ENCODE measurements at regions not wholly inside any gene's neighbourhood (a gene's known extent, or its start where the extent isn't known, plus 50 kb on each side); places are given as distances from the start of the nearest gene placed in this dataset.

GRCh38 chr6:156600678-156601077 lies 176.5 kb upstream of the ARID1B start:
- no peaks in the 10 kb centered on the region for H3K4me1 ChIP-seq (ENCODE audit: control insufficient read depth, insufficient read depth, low read length, unreplicated experiment)
- no peak overlapping the region for H2AFZ ChIP-seq (ENCODE audit: low read length, unreplicated experiment)
- peaks cover 17% of the 10 kb centered on the region for H3K27me3 ChIP-seq (ENCODE audit: insufficient read depth, low read length)
- H3K79me2 ChIP-seq (ENCODE audit: control insufficient read depth, insufficient read depth, low read length, unreplicated experiment): no peaks in the 10 kb centered on the region
- H3K27ac ChIP-seq (ENCODE audit: low read depth, low read length): no peak overlapping the region
- H3K36me3 ChIP-seq (ENCODE audit: insufficient read depth, low read length): no peaks in the 10 kb centered on the region
- H3K4me3 ChIP-seq (ENCODE audit: low read depth, low read length): no peak overlapping the region

GRCh38 chr6:156599978-156600590 lies 177.1 kb upstream of the ARID1B start:
- H3K36me3 ChIP-seq (ENCODE audit: insufficient read depth, low read length): no peaks in the 10 kb centered on the region
- no peak overlapping the region for H3K4me3 ChIP-seq (ENCODE audit: low read depth, low read length)
- H3K79me2 ChIP-seq (ENCODE audit: control insufficient read depth, insufficient read depth, low read length, unreplicated experiment): no peaks in the 10 kb centered on the region
- H2AFZ ChIP-seq (ENCODE audit: low read length, unreplicated experiment): no peak overlapping the region
- H3K4me1 ChIP-seq (ENCODE audit: control insufficient read depth, insufficient read depth, low read length, unreplicated experiment): no peaks in the 10 kb centered on the region
- peaks cover 17% of the 10 kb centered on the region for H3K27me3 ChIP-seq (ENCODE audit: insufficient read depth, low read length)
- H3K27ac ChIP-seq (ENCODE audit: low read depth, low read length): no peak overlapping the region

- no peaks in the 10 kb centered on the region for H3K36me3 ChIP-seq (ENCODE audit: insufficient read depth, low read length)
- H2AFZ ChIP-seq (ENCODE audit: low read length, unreplicated experiment): no peak overlapping the region
- no peaks in the 10 kb centered on the region for H3K79me2 ChIP-seq (ENCODE audit: control insufficient read depth, insufficient read depth, low read length, unreplicated experiment)
- no peak overlapping the region for H3K27ac ChIP-seq (ENCODE audit: low read depth, low read length)
- no peak overlapping the region for H3K4me3 ChIP-seq (ENCODE audit: low read depth, low read length)
- H3K4me1 ChIP-seq (ENCODE audit: control insufficient read depth, insufficient read depth, low read length, unreplicated experiment): no peaks in the 10 kb centered on the region
- H3K27me3 ChIP-seq (ENCODE audit: insufficient read depth, low read length): peaks cover 17% of the 10 kb centered on the region
These were observed 177.8 kb upstream of the ARID1B start for GRCh38 chr6:156599366-156599765.

- H3K79me2 ChIP-seq (ENCODE audit: control insufficient read depth, insufficient read depth, low read length, unreplicated experiment): no peaks in the 10 kb centered on the region
- peaks cover 17% of the 10 kb centered on the region for H3K27me3 ChIP-seq (ENCODE audit: insufficient read depth, low read length)
- H3K4me1 ChIP-seq (ENCODE audit: control insufficient read depth, insufficient read depth, low read length, unreplicated experiment): no peaks in the 10 kb centered on the region
- H3K36me3 ChIP-seq (ENCODE audit: insufficient read depth, low read length): no peaks in the 10 kb centered on the region
- no peak overlapping the region for H3K27ac ChIP-seq (ENCODE audit: low read depth, low read length)
- H2AFZ ChIP-seq (ENCODE audit: low read length, unreplicated experiment): no peak overlapping the region
- H3K4me3 ChIP-seq (ENCODE audit: low read depth, low read length): no peak overlapping the region
These were observed 178.4 kb upstream of the ARID1B start for GRCh38 chr6:156598855-156599180.

- H3K4me1 ChIP-seq (ENCODE audit: control insufficient read depth, insufficient read depth, low read length, unreplicated experiment): no peaks in the 10 kb centered on the region
- H2AFZ ChIP-seq (ENCODE audit: low read length, unreplicated experiment): no peak overlapping the region
- H3K36me3 ChIP-seq (ENCODE audit: insufficient read depth, low read length): no peaks in the 10 kb centered on the region
- no peaks in the 10 kb centered on the region for H3K79me2 ChIP-seq (ENCODE audit: control insufficient read depth, insufficient read depth, low read length, unreplicated experiment)
- H3K4me3 ChIP-seq (ENCODE audit: low read depth, low read length): no peak overlapping the region
- H3K27me3 ChIP-seq (ENCODE audit: insufficient read depth, low read length): peaks cover 17% of the 10 kb centered on the region
- H3K27ac ChIP-seq (ENCODE audit: low read depth, low read length): no peak overlapping the region
These were observed 178.9 kb upstream of the ARID1B start for GRCh38 chr6:156598071-156598854.

GRCh38 chr6:156597095-156597494 lies 180.1 kb upstream of the ARID1B start:
- no peak overlapping the region for H2AFZ ChIP-seq (ENCODE audit: low read length, unreplicated experiment)
- H3K4me3 ChIP-seq (ENCODE audit: low read depth, low read length): no peak overlapping the region
- H3K79me2 ChIP-seq (ENCODE audit: control insufficient read depth, insufficient read depth, low read length, unreplicated experiment): no peaks in the 10 kb centered on the region
- H3K27ac ChIP-seq (ENCODE audit: low read depth, low read length): no peak overlapping the region
- peaks cover 24% of the 10 kb centered on the region for H3K27me3 ChIP-seq (ENCODE audit: insufficient read depth, low read length)
- H3K36me3 ChIP-seq (ENCODE audit: insufficient read depth, low read length): no peaks in the 10 kb centered on the region
- no peaks in the 10 kb centered on the region for H3K4me1 ChIP-seq (ENCODE audit: control insufficient read depth, insufficient read depth, low read length, unreplicated experiment)

- no peak overlapping the region for H2AFZ ChIP-seq (ENCODE audit: low read length, unreplicated experiment)
These were observed 181.7 kb upstream of the ARID1B start for GRCh38 chr6:156595476-156595875.

GRCh38 chr6:156593893-156594292 lies 183.3 kb upstream of the ARID1B start:
- Histone ChIP-seq H2AFZ (ENCODE audit: low read length, unreplicated experiment) (no peak overlapping the region), H3K79me2 (ENCODE audit: control insufficient read depth, insufficient read depth, low read length, unreplicated experiment) (no peaks in the 10 kb centered on the region), H3K27me3 (ENCODE audit: insufficient read depth, low read length) (peaks cover 50% of the 10 kb centered on the region), H3K27ac (ENCODE audit: low read depth, low read length) (no peak overlapping the region), H3K36me3 (ENCODE audit: insufficient read depth, low read length) (no peaks in the 10 kb centered on the region), H3K4me3 (ENCODE audit: low read depth, low read length) (no peak overlapping the region), H3K4me1 (ENCODE audit: control insufficient read depth, insufficient read depth, low read length, unreplicated experiment) (no peaks in the 10 kb centered on the region)

More at GRCh38 chr6:156595476-156595875, 181.7 kb upstream of the ARID1B start:
- H3K4me3 ChIP-seq (ENCODE audit: low read depth, low read length): no peak overlapping the region
- H3K36me3 ChIP-seq (ENCODE audit: insufficient read depth, low read length): no peaks in the 10 kb centered on the region
- no peak overlapping the region for H3K27ac ChIP-seq (ENCODE audit: low read depth, low read length)
- H3K27me3 ChIP-seq (ENCODE audit: insufficient read depth, low read length): peaks cover 39% of the 10 kb centered on the region
- H3K4me1 ChIP-seq (ENCODE audit: control insufficient read depth, insufficient read depth, low read length, unreplicated experiment): no peaks in the 10 kb centered on the region
- H3K79me2 ChIP-seq (ENCODE audit: control insufficient read depth, insufficient read depth, low read length, unreplicated experiment): no peaks in the 10 kb centered on the region

GRCh38 chr6:156593127-156593526 lies 184.1 kb upstream of the ARID1B start:
- H3K4me3 ChIP-seq (ENCODE audit: low read depth, low read length): no peak overlapping the region
- H3K27ac ChIP-seq (ENCODE audit: low read depth, low read length): no peak overlapping the region
- H3K27me3 ChIP-seq (ENCODE audit: insufficient read depth, low read length): peaks cover 45% of the 10 kb centered on the region
- no peaks in the 10 kb centered on the region for H3K4me1 ChIP-seq (ENCODE audit: control insufficient read depth, insufficient read depth, low read length, unreplicated experiment)
- H2AFZ ChIP-seq (ENCODE audit: low read length, unreplicated experiment): no peak overlapping the region
- no peaks in the 10 kb centered on the region for H3K36me3 ChIP-seq (ENCODE audit: insufficient read depth, low read length)
- H3K79me2 ChIP-seq (ENCODE audit: control insufficient read depth, insufficient read depth, low read length, unreplicated experiment): no peaks in the 10 kb centered on the region

- Histone ChIP-seq H2AFZ (ENCODE audit: low read length, unreplicated experiment) (no peak overlapping the region), H3K27ac (ENCODE audit: low read depth, low read length) (no peak overlapping the region)
These were observed 186.7 kb upstream of the ARID1B start for GRCh38 chr6:156590482-156590881.

GRCh38 chr6:156589281-156589680 lies 187.9 kb upstream of the ARID1B start:
- no peak overlapping the region for H3K4me3 ChIP-seq (ENCODE audit: low read depth, low read length)
- H3K36me3 ChIP-seq (ENCODE audit: insufficient read depth, low read length): no peaks in the 10 kb centered on the region
- H3K27ac ChIP-seq (ENCODE audit: low read depth, low read length): no peak overlapping the region
- no peak overlapping the region for H2AFZ ChIP-seq (ENCODE audit: low read length, unreplicated experiment)
- no peaks in the 10 kb centered on the region for H3K4me1 ChIP-seq (ENCODE audit: control insufficient read depth, insufficient read depth, low read length, unreplicated experiment)
- no peaks in the 10 kb centered on the region for H3K79me2 ChIP-seq (ENCODE audit: control insufficient read depth, insufficient read depth, low read length, unreplicated experiment)
- peaks cover 33% of the 10 kb centered on the region for H3K27me3 ChIP-seq (ENCODE audit: insufficient read depth, low read length)

More at GRCh38 chr6:156590482-156590881, 186.7 kb upstream of the ARID1B start:
- Histone ChIP-seq H3K36me3 (ENCODE audit: insufficient read depth, low read length) (no peaks in the 10 kb centered on the region), H3K27me3 (ENCODE audit: insufficient read depth, low read length) (peaks cover 33% of the 10 kb centered on the region), H3K4me1 (ENCODE audit: control insufficient read depth, insufficient read depth, low read length, unreplicated experiment) (no peaks in the 10 kb centered on the region), H3K4me3 (ENCODE audit: low read depth, low read length) (no peak overlapping the region), H3K79me2 (ENCODE audit: control insufficient read depth, insufficient read depth, low read length, unreplicated experiment) (no peaks in the 10 kb centered on the region)
